Activated CD4-positive, alpha-beta T cell treated with anti-CD3 and anti-CD28 coated beads, Interleukin-2, amount 10 ng/mL, durations not matched to agents 24 days and 14 days (primary cell): ENCODE measurements at regions not wholly inside any gene's neighbourhood (a gene's known extent, or its start where the extent isn't known, plus 50 kb on each side); places are given as distances from the start of the nearest gene placed in this dataset.
"Not testable (repeated sequence)": the region's sequence is repeated elsewhere in the genome, so short reads cannot be mapped to it uniquely, and the experiment has no call there.

Experiments used
- DNase-seq: peaks from one replicate; pipeline ENCODE4 v3.0.0; 2022
- H3K27ac Mint-ChIP-seq: one replicate; pipeline ENCODE4 v1.8.0; 2022; ENCODE audit warnings: mild to moderate bottlenecking, mixed read lengths
- H3K27me3 Mint-ChIP-seq: one replicate; pipeline ENCODE4 v1.8.0; 2022; ENCODE audit warnings: mixed read lengths
- H3K36me3 Mint-ChIP-seq: one replicate; pipeline ENCODE4 v1.8.0; 2022; ENCODE audit warnings: low read depth, mild to moderate bottlenecking, mixed read lengths
- H3K4me1 Mint-ChIP-seq: one replicate; pipeline ENCODE4 v1.8.0; 2021; ENCODE audit warnings: mixed read lengths
- H3K4me3 Mint-ChIP-seq: one replicate; pipeline ENCODE4 v1.8.0; 2022; ENCODE audit warnings: mild to moderate bottlenecking, moderate library complexity, mixed read lengths
- H3K9me3 Mint-ChIP-seq: one replicate; pipeline ENCODE4 v1.8.0; 2021; ENCODE audit warnings: mixed read lengths
- intact Hi-C: fragments of 100-400 bp; cut with micrococcal nuclease; formaldehyde crosslinking; loops from one replicate; pipeline ENCODE4 v1.15.1; 2023

- intact Hi-C loops = no loop called here
- Mint-ChIP-seq H3K36me3 (no peaks in the 10 kb centered on the region), H3K9me3 (no peaks in the 10 kb centered on the region), H3K27me3 (peaks cover 5% of the 10 kb centered on the region), H3K27ac (no peak overlapping the region), H3K4me1 (peaks cover 2% of the 10 kb centered on the region), H3K4me3 (peak overlapping the region; percentile 30)
- no peak for DNase-seq
These were observed 136.0 kb downstream of the FAM53A start for GRCh38 chr4:1547856-1548826.

DNA sequence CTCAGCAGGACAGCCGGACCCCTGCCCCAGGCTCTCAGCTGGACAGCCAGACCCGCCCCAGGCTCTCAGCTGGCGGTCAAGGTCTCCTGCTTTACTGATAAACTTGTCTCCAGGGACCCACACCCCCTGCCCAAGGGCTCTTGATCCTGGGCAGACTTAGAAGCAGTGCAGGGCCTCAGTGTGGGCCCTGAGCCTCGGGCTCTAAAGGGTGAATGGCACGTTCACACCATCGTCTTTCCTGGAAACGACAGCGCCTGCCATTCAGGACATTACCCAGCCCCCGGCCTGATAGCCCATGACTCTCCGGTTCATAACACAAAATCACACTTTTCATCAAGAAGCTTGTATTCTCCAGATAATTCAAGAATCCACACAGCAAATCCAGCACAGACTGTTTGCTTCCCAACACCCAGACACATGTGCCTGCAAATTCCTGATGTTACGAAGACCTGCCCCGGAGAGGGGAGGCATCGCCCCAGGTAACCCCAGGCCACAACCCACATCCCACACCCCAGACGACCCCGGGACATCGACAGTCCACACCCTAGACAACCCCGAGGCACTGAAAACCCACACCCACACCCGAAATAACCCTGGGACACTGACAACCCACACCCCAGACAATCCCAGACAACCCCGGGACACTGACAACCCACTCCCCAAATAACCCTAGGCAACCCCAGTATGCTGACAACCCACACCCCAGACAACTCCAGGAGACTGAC is 136.8 kb downstream of the FAM53A start:
- intact Hi-C loops = no loop called here
- no peak overlapping the region for H3K27ac Mint-ChIP-seq
- peaks cover 5% of the 10 kb centered on the region for H3K27me3 Mint-ChIP-seq
- DNase-seq = no peak
- no peaks in the 10 kb centered on the region for H3K9me3 Mint-ChIP-seq
- H3K4me3 Mint-ChIP-seq = no peak overlapping the region
- H3K36me3 Mint-ChIP-seq = no peaks in the 10 kb centered on the region
- H3K4me1 Mint-ChIP-seq = peaks cover 2% of the 10 kb centered on the region

- no peak for DNase-seq
- Mint-ChIP-seq H3K27ac (no peak overlapping the region), H3K9me3 (no peaks in the 10 kb centered on the region), H3K27me3 (peaks cover 5% of the 10 kb centered on the region), H3K4me3 (no peak overlapping the region), H3K4me1 (peaks cover 2% of the 10 kb centered on the region), H3K36me3 (no peaks in the 10 kb centered on the region)
- intact Hi-C loops = no loop called here
These were observed 138.6 kb upstream of the NKX1-1 start for GRCh38 chr4:1544861-1545281.

- intact Hi-C loops, H3K27ac Mint-ChIP-seq, H3K4me3 Mint-ChIP-seq, H3K9me3 Mint-ChIP-seq, H3K36me3 Mint-ChIP-seq, H3K4me1 Mint-ChIP-seq, DNase-seq, H3K27me3 Mint-ChIP-seq: not testable (repeated sequence)
These were observed 138.2 kb upstream of the NKX1-1 start for GRCh38 chr4:1544435-1544834.

DNA sequence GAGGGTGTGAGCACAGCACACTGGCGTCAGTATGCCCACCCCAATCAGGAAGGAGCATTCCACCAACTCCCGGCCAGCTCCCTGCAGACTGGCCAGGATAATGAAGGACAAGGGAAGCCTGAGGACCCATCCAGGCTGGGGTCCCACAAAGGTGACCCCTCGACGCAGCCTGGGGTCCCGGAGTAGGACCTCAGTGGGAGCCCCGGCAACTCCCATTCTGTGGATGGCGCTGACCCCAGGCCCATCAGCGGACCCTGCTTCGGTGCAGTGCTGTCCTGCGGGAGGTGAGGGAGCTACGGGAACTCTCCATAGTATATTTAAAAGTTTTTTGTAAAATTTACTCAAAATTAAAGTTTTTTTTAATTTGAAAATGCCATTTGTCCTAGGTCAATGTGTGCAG is 137.7 kb upstream of the NKX1-1 start:
- peaks cover 2% of the 10 kb centered on the region for H3K4me1 Mint-ChIP-seq
- H3K27me3 Mint-ChIP-seq = peaks cover 5% of the 10 kb centered on the region
- no peak overlapping the region for H3K4me3 Mint-ChIP-seq
- intact Hi-C loops = no loop called here
- H3K9me3 Mint-ChIP-seq = no peaks in the 10 kb centered on the region
- no peaks in the 10 kb centered on the region for H3K36me3 Mint-ChIP-seq
- no peak overlapping the region for H3K27ac Mint-ChIP-seq
- no peak for DNase-seq

DNA sequence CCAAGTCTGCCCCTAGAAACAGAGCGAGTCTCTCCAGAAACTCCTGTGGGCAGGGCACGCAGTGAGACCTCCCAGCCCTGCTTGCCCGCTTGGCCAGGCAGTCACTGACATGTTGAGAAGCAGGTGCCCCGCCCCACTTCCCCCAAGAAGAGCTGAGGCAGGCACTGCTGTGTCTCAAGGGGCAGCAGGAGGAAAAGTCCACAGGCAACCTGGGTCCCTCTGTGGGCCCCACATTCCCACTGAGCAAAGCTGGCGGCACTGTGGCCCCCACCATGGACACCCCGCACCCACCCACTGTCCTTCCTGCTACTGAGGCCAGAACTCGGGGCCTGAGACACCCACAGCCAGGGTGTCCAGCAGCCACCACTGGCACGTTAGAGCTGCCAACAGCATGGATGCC is 137.3 kb upstream of the NKX1-1 start:
- Mint-ChIP-seq H3K4me3 (no peak overlapping the region), H3K27ac (no peak overlapping the region), H3K4me1 (peaks cover under 1% of the 10 kb centered on the region), H3K27me3 (peaks cover 3% of the 10 kb centered on the region), H3K36me3 (no peaks in the 10 kb centered on the region), H3K9me3 (no peaks in the 10 kb centered on the region)
- intact Hi-C loops = no loop called here
- no peak for DNase-seq

GRCh38 chr4:1542516-1543320 is 136.5 kb upstream of the NKX1-1 start:
- H3K27me3 Mint-ChIP-seq = peaks cover 3% of the 10 kb centered on the region
- no peaks in the 10 kb centered on the region for H3K4me1 Mint-ChIP-seq
- H3K36me3 Mint-ChIP-seq = no peaks in the 10 kb centered on the region
- H3K4me3 Mint-ChIP-seq = no peak overlapping the region
- no peak for DNase-seq
- intact Hi-C loops = no loop called here
- H3K9me3 Mint-ChIP-seq = no peaks in the 10 kb centered on the region
- H3K27ac Mint-ChIP-seq = no peak overlapping the region

- no peaks in the 10 kb centered on the region for H3K36me3 Mint-ChIP-seq
- no peaks in the 10 kb centered on the region for H3K27me3 Mint-ChIP-seq
- no peaks in the 10 kb centered on the region for H3K4me1 Mint-ChIP-seq
- intact Hi-C loops = no loop called here
- H3K27ac Mint-ChIP-seq = no peak overlapping the region
- DNase-seq = no peak
- no peak overlapping the region for H3K4me3 Mint-ChIP-seq
- H3K9me3 Mint-ChIP-seq = no peaks in the 10 kb centered on the region
These were observed 135.9 kb upstream of the NKX1-1 start for GRCh38 chr4:1542226-1542490.

- H3K36me3 Mint-ChIP-seq = no peaks in the 10 kb centered on the region
- no peak overlapping the region for H3K4me3 Mint-ChIP-seq
- H3K27ac Mint-ChIP-seq = no peak overlapping the region
- H3K27me3 Mint-ChIP-seq = no peaks in the 10 kb centered on the region
- DNase-seq = no peak
- H3K4me1 Mint-ChIP-seq = no peaks in the 10 kb centered on the region
- H3K9me3 Mint-ChIP-seq = no peaks in the 10 kb centered on the region
- intact Hi-C loops = no loop called here
These were observed 135.4 kb upstream of the NKX1-1 start for GRCh38 chr4:1541449-1542225.

DNA sequence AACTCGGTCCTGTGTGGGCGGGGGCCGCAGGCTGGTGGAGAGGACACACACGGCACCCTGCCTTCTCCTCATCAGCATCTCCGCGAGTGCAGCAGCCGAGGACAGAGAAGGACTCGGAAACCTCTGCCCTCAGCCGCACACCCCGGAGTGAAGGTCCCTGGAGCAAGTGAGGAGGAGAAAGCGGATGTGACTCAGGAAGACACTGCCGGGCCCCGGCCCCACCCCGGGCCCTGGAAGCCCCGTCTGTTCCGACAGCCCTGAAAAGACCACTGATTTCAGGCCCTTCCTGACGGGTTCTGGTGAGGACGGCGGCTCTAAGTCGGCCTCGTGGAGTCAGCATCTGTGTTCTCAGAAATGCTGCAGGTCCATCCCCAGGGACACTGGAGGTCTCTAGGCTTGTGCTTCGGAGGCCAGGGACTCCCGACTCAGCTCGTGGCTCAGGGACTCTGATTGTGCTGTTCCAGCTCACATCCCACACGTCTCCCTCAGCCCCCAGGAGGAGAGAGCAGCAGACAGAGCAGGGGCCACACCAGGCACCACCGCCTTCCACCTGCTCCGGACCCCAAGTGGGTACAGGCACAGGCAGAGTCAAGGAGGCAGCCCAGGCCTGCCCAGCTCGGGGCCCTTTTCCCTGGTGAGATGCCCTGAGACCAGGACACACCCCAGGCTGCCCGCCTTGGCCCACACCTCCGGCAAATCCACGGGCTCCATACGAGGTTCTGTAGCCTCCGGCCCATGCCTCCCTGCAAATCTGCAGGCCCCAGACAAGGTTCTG is 134.5 kb upstream of the NKX1-1 start:
- Mint-ChIP-seq H3K27me3 (no peaks in the 10 kb centered on the region), H3K4me3 (no peak overlapping the region), H3K4me1 (no peaks in the 10 kb centered on the region), H3K9me3 (no peaks in the 10 kb centered on the region), H3K36me3 (no peaks in the 10 kb centered on the region), H3K27ac (no peak overlapping the region)
- intact Hi-C loops = no loop called here
- DNase-seq = no peak

DNA sequence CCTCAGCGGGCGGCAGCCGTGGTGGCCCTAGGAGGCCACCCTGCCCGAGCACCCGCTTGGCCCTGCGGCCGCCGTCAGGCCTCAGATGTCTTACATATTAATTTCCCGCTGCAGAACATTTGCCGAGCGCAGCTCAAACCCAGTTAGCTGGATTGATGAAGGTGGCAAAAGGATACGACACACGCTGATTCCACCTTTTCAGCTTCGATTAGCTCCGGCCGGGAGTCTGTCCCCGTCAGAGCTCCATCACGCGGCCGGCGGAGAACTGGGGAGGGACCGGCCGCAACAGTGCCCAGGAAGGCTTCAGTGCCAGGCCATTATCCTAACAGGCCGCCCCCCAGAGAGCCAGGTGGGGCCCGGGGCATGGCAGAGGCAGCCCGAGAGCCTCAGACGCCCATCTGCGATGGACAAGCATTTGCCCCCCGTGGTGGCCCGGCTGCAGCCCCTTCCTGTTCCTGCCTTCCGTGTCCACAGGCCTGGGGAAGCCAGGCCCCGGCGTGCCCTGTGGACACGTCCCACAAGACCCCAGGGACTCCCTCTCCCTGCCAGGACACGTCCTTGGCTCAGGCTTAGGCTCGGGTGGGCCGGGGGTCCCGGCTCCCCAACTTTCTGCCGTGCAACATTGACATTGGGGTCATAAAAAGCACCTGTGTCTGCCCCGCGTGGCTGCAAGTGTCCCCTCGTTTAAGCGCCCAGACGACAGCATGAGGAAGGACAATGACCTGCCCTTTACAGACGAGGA is 133.8 kb upstream of the NKX1-1 start:
- H3K4me3 Mint-ChIP-seq = no peak overlapping the region
- no peaks in the 10 kb centered on the region for H3K9me3 Mint-ChIP-seq
- no peaks in the 10 kb centered on the region for H3K4me1 Mint-ChIP-seq

DNA sequence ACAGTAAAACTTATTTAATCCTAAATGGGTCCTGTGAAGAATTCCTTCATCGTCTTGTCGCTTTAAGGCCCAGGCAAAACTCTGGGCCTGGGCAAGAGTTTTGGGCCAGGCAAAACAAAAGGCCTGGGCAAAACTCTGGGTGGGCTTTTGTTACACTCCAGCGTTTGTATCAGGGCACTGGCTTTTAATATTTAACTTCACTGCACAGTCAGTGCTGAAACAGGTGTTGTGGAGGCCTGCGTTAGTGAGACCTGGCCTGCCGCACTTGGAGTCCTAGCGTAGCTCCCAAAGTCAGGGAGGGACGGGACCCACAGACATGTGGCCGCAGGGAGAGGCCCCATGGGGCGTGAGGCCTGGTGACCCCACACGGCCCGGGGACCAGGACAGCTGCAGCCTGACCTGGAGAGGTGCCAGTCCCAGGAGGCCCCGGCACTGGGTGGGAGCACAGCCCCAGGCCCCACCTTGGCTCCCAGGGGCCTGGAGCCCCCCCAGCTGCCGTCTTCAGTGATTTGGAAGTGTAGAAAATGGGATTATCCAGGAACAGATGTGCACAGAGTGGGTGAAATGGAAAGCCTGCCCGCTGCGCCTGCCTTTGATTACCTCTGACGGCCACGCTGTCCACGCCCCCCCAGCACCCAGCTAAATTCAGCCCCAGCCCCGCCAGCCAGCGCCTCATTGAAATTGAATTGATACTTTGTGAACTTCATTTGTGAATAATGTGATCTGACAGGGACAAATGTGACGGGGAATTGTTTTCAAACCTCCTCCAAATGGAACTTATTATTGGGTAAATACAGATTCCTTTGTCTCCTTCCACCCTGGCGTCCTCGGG is 132.9 kb upstream of the NKX1-1 start:
- intact Hi-C loops = no loop called here
- H3K4me3 Mint-ChIP-seq = no peak overlapping the region
- H3K36me3 Mint-ChIP-seq = no peaks in the 10 kb centered on the region
- H3K4me1 Mint-ChIP-seq = no peaks in the 10 kb centered on the region
- no peaks in the 10 kb centered on the region for H3K9me3 Mint-ChIP-seq
- H3K27me3 Mint-ChIP-seq = no peaks in the 10 kb centered on the region
- no peak for DNase-seq
- H3K27ac Mint-ChIP-seq = no peak overlapping the region

More for the DNA sequence above, 133.8 kb upstream of the NKX1-1 start:
- intact Hi-C loops = no loop called here
- Mint-ChIP-seq H3K36me3 (no peaks in the 10 kb centered on the region), H3K27me3 (no peaks in the 10 kb centered on the region), H3K27ac (no peak overlapping the region)
- DNase-seq = no peak
